Skeletal muscle satellite cell (primary cell): ENCODE measurements at regions not wholly inside any gene's neighbourhood (a gene's known extent, or its start where the extent isn't known, plus 50 kb on each side); places are given as distances from the start of the nearest gene placed in this dataset.

Experiments
- H3K27me3 ChIP-seq: 2 replicates; pipeline ENCODE4 v1.7.0; 2013; ENCODE audit warnings: low read length; ENCODE audit not compliant: control insufficient read depth, insufficient read depth
- H3K36me3 ChIP-seq: 2 replicates; pipeline ENCODE4 v1.7.0; 2013; ENCODE audit warnings: mild to moderate bottlenecking, control low read depth, low read length; ENCODE audit not compliant: insufficient read depth
- H3K4me1 ChIP-seq: 2 replicates; pipeline ENCODE4 v1.7.0; 2013; ENCODE audit warnings: low read length; ENCODE audit not compliant: control insufficient read depth, insufficient read depth
- H3K4me2 ChIP-seq: 2 replicates; pipeline ENCODE4 v1.7.0; 2013; ENCODE audit warnings: mild to moderate bottlenecking, low read length
- H3K4me3 ChIP-seq: 2 replicates; pipeline ENCODE4 v1.7.0; 2013; ENCODE audit warnings: low read length
- H3K9ac ChIP-seq: 2 replicates; pipeline ENCODE4 v1.7.0; 2013; ENCODE audit warnings: mild to moderate bottlenecking, low read depth, low read length, moderate library complexity
- H3K9me3 ChIP-seq: replicated peaks from 2 replicates; pipeline ENCODE4 v1.7.0; 2013; ENCODE audit warnings: mild to moderate bottlenecking, control low read depth, low read length

DNA sequence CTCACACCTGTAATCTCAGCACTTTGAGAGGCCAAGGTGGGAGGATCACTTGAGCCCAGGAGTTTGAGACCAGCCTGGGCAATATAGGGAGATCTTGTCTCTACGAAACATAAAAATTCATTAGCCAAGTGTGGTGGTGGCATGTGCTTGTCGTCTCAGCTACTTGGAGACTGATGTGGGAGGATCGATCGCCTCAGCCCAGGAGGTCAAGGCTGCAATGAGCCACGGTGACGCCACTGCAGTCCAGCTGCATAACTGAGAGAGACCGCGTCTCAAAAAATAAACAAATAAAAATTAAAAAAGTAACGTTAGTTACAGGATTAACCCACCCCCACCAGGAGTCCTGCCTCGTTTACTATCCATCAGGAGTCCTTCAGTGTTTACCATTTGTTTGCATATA lies 345.1 kb downstream of the BTBD3 start:
- Histone ChIP-seq H3K9me3 (no peaks in the 10 kb centered on the region), H3K4me1 (no peaks in the 10 kb centered on the region), H3K9ac (no peak overlapping the region), H3K4me3 (no peak overlapping the region), H3K27me3 (no peaks in the 10 kb centered on the region), H3K4me2 (no peak overlapping the region), H3K36me3 (no peaks in the 10 kb centered on the region)

DNA sequence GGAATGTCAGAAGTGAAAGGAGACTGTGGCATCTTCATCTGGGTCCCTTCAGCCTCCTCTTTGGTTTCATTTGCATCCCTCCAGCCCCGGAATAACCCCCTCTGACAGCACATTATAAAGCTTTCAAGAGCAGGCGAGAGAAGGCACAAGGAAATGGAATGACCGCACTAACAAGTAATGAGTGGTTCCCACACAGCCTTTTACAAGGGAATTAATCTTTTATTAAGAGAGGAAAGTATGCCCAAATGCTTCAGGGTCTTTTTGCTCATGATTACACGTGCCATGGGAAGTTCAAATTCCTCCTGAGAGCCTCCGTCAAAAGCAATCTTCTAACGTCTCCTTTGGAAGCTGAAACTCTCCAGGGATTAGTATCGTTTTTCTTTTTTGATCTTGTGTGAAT lies 347.0 kb downstream of the BTBD3 start:
- Histone ChIP-seq H3K4me2 (no peak overlapping the region), H3K27me3 (no peaks in the 10 kb centered on the region), H3K36me3 (no peaks in the 10 kb centered on the region), H3K4me1 (no peaks in the 10 kb centered on the region), H3K4me3 (no peak overlapping the region), H3K9ac (no peak overlapping the region), H3K9me3 (no peaks in the 10 kb centered on the region)

DNA sequence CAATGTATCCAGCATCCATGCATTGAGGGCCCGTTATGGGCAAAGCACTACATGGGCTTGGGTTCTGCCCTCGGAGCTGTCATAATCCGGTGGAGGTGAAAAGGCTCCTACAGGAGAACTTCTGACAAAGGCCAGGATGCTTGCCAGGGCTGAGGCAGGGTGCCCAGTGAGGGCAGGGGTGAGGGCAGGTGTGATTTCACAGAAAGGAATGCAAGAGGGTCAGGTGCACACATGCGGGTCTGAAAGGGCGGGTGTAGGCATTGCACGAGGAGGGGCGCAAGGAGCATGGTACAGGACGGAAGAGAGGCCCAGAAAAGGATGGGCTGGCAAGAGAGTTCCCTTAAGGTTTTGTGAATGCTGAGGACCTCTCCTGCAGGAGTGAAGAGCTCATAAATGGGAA lies 348.0 kb downstream of the BTBD3 start:
- Histone ChIP-seq H3K27me3 (no peaks in the 10 kb centered on the region), H3K36me3 (no peaks in the 10 kb centered on the region), H3K4me2 (no peak overlapping the region), H3K4me3 (no peak overlapping the region), H3K9me3 (no peaks in the 10 kb centered on the region), H3K9ac (no peak overlapping the region), H3K4me1 (no peaks in the 10 kb centered on the region)

DNA sequence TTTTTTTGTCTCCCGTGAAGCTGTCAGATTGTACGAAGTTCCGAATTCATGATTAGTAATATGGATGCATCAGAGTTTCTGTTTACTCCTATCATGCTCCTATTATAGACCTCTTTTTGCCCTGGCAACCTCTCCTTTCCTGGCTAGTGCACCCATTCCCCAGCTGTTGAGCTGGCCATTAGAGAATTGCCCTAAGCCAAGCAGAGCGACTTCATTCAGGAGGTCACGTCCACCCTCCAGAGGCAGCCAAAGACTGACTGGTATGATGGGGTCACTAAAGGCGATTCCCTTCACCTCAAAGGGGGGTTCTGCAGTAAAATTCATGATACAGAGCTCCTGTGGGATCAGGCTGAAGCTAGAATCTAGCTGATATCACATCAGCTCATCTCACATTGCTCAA lies 351.9 kb downstream of the BTBD3 start:
- Histone ChIP-seq H3K4me2 (no peak overlapping the region), H3K9ac (no peak overlapping the region), H3K27me3 (no peaks in the 10 kb centered on the region), H3K4me3 (no peak overlapping the region), H3K9me3 (no peaks in the 10 kb centered on the region), H3K4me1 (no peaks in the 10 kb centered on the region), H3K36me3 (no peaks in the 10 kb centered on the region)

DNA sequence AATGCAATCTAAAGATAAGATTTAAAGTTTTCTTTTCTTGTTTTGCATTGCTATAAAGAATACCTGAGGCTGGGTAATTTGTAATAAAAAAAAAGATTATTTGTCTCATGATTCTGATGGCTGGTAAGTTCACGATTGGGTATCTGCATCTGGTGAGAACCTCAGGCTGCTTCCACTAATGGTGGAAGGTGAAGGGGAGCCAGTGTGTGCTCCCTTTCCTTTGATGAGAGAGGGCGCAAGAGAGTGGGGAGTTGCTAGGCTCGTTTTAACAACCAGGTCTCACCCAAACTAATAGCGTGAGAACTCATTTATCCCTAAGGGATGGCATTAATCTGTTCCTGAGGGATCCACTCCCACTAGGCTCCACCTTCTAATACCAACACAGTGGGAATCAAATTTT lies 353.2 kb downstream of the BTBD3 start:
- no peak overlapping the region for H3K4me2 ChIP-seq
- no peaks in the 10 kb centered on the region for H3K9me3 ChIP-seq
- no peaks in the 10 kb centered on the region for H3K4me1 ChIP-seq
- no peak overlapping the region for H3K4me3 ChIP-seq
- H3K9ac ChIP-seq: no peak overlapping the region
- H3K36me3 ChIP-seq: no peaks in the 10 kb centered on the region
- H3K27me3 ChIP-seq: no peaks in the 10 kb centered on the region

DNA sequence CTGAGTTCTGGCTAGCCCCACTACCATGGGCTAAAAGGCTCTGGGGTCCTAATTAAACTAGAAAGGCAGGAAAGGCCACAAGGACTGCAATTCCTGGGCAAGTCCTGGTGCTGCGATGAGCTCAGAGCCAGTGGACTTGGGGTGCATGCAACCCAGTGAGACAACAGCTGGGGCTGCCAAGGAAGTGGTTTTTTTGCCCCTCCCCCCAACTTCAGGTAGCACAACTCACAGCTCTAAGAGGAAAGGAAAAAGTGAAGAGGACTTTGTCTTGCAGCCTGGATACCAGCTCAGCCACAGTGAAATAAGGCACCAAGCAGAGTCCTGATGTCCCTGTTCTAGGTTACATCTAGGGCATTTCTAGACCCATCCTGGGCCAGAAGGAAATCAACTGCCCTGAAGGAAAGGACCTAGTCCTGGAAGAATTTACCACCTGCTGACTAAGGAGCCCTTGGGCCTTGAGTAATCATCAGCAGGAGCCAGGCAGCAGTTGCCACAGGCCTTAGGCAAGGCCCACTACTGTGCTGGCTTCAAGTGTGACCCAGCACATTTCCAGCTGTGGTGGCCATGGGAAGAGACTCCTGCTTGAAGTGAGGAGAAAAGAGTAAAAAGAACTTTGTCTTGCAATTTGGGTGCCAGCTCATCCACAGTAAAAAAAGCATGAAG lies 358.4 kb downstream of the BTBD3 start:
- no peak overlapping the region for H3K4me2 ChIP-seq
- H3K9me3 ChIP-seq: no peaks in the 10 kb centered on the region
- no peaks in the 10 kb centered on the region for H3K27me3 ChIP-seq
- H3K4me3 ChIP-seq: no peak overlapping the region
- no peaks in the 10 kb centered on the region for H3K36me3 ChIP-seq
- no peaks in the 10 kb centered on the region for H3K4me1 ChIP-seq
- H3K9ac ChIP-seq: no peak overlapping the region

DNA sequence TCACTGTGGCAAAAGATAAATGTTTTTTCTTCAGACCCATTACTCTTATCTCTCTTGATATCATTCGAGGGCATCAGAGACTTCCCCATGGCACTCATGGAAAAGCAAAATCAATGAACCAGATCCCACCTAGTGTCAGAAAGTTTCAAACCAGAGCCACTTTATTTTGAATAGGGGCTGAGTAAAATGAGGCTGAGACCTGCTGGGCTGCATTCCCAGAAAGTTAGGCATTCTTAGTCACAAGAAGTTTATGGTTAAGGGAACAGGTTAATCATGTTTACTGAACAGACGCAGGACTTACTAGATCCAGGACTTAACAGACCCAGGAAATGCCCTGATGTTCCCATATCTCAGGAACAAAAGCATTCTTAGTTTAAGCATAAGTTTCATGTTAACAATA lies 369.9 kb downstream of the BTBD3 start:
- Histone ChIP-seq H3K4me1 (no peaks in the 10 kb centered on the region), H3K27me3 (no peaks in the 10 kb centered on the region), H3K36me3 (no peaks in the 10 kb centered on the region), H3K4me2 (no peak overlapping the region), H3K9ac (no peak overlapping the region), H3K9me3 (no peaks in the 10 kb centered on the region), H3K4me3 (no peak overlapping the region)

DNA sequence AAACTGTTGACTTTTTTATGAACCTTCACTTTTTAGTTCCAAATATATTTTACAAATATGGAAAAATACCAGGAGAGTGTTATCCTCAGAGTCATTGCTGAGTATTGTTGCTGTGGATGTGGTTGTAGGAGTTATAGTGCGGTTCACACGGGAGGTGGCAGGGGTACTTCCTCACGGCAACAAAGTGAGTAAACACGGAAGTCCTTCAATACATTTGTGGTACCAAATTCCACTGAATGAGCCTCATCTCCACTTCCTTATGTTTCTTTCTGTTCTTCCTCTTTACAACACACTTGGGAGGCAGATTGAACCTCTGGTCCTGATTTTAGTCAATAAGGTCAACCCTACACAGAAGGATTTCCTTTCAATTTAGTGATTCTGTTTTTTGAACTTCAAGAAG lies 371.8 kb downstream of the BTBD3 start:
- H3K9me3 ChIP-seq: no peaks in the 10 kb centered on the region
- no peak overlapping the region for H3K4me2 ChIP-seq
- H3K4me3 ChIP-seq: no peak overlapping the region
- H3K36me3 ChIP-seq: no peaks in the 10 kb centered on the region
- no peaks in the 10 kb centered on the region for H3K27me3 ChIP-seq
- no peaks in the 10 kb centered on the region for H3K4me1 ChIP-seq
- H3K9ac ChIP-seq: no peak overlapping the region

DNA sequence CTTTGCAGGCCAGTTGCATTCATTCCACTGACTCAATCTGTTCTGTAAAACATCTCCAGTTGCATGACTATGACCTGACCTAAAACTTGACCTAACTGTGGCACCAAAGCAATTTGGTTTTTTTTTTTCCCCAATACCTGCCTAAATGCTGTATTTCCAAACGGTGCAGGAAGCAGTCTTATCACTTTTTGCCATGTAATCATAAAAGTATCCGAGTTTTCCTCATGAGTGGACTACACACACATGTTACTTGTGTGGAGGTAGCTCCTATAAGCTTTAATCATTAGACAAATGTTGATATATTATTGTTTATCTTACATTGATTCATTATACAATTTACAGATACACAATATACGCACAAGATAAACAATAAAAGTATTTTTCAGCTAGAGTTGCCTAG lies 373.7 kb downstream of the BTBD3 start:
- Histone ChIP-seq H3K9ac (no peak overlapping the region), H3K27me3 (no peaks in the 10 kb centered on the region)

DNA sequence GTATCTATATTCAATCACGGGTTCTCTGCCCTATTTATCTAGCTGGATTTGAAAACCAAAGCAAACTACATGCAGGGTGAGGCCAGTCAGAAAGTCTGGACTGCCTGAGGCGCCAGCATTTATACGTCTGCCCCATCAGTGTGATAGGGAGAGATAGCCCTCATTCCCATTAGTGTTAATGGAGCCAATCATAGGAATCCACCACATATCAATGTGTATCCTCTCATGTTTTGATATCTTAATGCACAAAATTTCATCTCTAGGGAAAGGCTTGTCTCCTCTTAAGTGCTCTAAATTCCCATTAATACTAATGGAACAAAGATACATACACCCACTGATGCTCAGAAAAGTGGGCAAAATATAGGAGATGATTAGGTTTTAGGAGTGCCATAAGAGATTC lies 376.2 kb downstream of the BTBD3 start:
- Histone ChIP-seq H3K36me3 (no peaks in the 10 kb centered on the region), H3K4me2 (no peak overlapping the region), H3K9ac (no peak overlapping the region), H3K4me3 (no peak overlapping the region), H3K4me1 (no peaks in the 10 kb centered on the region), H3K9me3 (no peaks in the 10 kb centered on the region), H3K27me3 (no peaks in the 10 kb centered on the region)

More for the DNA sequence above, 373.7 kb downstream of the BTBD3 start:
- H3K4me1 ChIP-seq: no peaks in the 10 kb centered on the region
- H3K4me2 ChIP-seq: no peak overlapping the region
- no peaks in the 10 kb centered on the region for H3K9me3 ChIP-seq
- H3K36me3 ChIP-seq: no peaks in the 10 kb centered on the region
- H3K4me3 ChIP-seq: no peak overlapping the region

DNA sequence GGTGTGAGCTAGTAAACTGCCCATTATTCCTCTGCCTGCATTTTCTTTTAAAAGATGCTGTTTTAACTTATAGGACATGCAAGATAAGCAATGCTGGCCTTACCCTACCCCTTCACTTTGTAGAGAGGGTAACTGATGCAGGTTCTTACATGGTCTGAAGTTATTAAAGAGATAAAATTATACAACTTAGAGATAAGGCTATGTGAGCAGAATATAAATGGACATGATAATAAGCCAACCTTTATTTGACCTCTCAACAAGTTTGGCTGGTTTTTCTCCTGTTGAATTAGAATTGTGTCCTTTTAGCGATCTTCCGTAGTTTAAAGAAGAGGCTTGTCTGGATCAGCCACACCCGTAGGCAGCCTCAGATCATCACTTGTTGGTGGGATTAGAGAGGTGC lies 377.0 kb downstream of the BTBD3 start:
- Histone ChIP-seq H3K27me3 (no peaks in the 10 kb centered on the region), H3K9me3 (no peaks in the 10 kb centered on the region), H3K36me3 (no peaks in the 10 kb centered on the region), H3K4me2 (no peak overlapping the region), H3K4me1 (no peaks in the 10 kb centered on the region), H3K4me3 (no peak overlapping the region), H3K9ac (no peak overlapping the region)

DNA sequence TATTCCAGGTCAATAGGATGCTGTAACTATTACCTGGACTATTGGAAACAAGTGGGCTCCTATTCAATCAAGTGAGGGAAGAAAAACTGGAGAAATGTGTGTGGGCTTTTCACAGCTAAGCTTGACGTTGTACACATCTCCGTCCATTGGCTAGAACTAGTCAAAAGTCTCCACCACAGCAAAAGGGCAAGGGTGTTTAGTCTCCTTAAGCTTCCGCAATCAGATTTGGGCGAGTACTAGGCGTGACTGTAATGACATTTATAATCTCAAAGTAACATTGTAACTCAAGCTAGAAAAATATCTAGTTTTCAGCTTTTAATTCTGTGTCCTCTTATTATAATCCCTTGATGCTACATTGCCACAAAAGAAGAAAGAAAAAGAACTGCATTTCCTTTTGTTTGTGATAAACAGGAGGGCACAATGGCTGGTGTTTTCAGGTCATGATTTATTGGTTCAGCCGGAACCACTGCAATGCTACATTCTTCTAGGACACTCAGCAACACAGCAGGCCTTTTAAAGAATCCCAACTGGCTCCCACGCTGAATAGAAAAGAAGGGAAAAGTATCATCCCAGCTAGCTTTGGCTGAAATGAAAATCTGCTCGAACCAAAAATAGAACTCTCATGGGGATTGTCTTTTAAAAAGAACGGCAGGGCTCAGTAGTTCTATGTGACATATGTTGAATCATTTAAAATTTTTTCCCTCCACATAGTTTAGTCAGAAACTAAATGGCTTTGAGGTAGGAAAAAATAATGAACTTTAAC lies 387.7 kb downstream of the BTBD3 start:
- Histone ChIP-seq H3K36me3 (no peaks in the 10 kb centered on the region), H3K4me1 (no peaks in the 10 kb centered on the region), H3K9ac (no peak overlapping the region), H3K27me3 (no peaks in the 10 kb centered on the region), H3K4me3 (no peak overlapping the region), H3K9me3 (no peaks in the 10 kb centered on the region), H3K4me2 (no peak overlapping the region)
